HEK293 (cell line): ENCODE measurements at regions not wholly inside any gene's neighbourhood (a gene's known extent, or its start where the extent isn't known, plus 50 kb on each side); places are given as distances from the start of the nearest gene placed in this dataset.

Source experiments
- CTCF ChIP-seq: fragments of 450-650 bp; formaldehyde crosslinking; IDR thresholded peaks from 2 replicates; pipeline ENCODE4 v1.5.1; 2016; ENCODE audit warnings: missing biosample characterization, missing genetic modification characterization
- IKZF3 ChIP-seq: fragments of 450-650 bp; IDR thresholded peaks from 2 replicates; pipeline ENCODE4 v1.5.0; 2018; ENCODE audit warnings: missing biosample characterization, mild to moderate bottlenecking, missing genetic modification characterization, moderate library complexity
- PBX3 ChIP-seq: sonication (generic); formaldehyde crosslinking; IDR thresholded peaks from 2 replicates; pipeline ENCODE4 v1.8.1; 2022; ENCODE audit warnings: mild to moderate bottlenecking, moderate library complexity, missing genetic modification reagents
- ZBTB49 ChIP-seq: fragments of 450-650 bp; formaldehyde crosslinking; IDR thresholded peaks from 2 replicates; pipeline ENCODE4 v1.5.1; 2016; ENCODE audit warnings: missing biosample characterization, missing genetic modification characterization, low read depth
- ZBTB8A ChIP-seq: fragments of 450-650 bp; formaldehyde crosslinking; IDR thresholded peaks from 2 replicates; pipeline ENCODE4 v1.5.1; 2016; ENCODE audit warnings: missing biosample characterization, missing genetic modification characterization
- ZNF274 ChIP-seq, 2 experiments: fragments of 200-500 bp in 1 of 2; fragments of 450-650 bp in 1 of 2; sonication (Bioruptor generic) in 1 of 2; formaldehyde crosslinking in 1 of 2; IDR thresholded peaks; 2 replicates each; pipeline versions ENCODE4 v1.5.1 to v1.6.1; 2014 to 2016; ENCODE audit warnings: borderline replicate concordance in 1 of 2, inconsistent platforms in 1 of 2, low read length in 1 of 2, missing biosample characterization in 1 of 2, missing genetic modification characterization in 1 of 2
- ZNF311 ChIP-seq: fragments of 450-650 bp; formaldehyde crosslinking; IDR thresholded peaks from 2 replicates; pipeline ENCODE4 v1.5.1; 2017; ENCODE audit warnings: missing biosample characterization, missing genetic modification characterization, borderline replicate concordance
- ZNF747 ChIP-seq: fragments of 450-650 bp; formaldehyde crosslinking; IDR thresholded peaks from 2 replicates; pipeline ENCODE4 v1.5.1; 2016; ENCODE audit warnings: missing biosample characterization, missing genetic modification characterization
- TF ChIP-seq, protein P1 (sequence below): fragments of 450-650 bp; formaldehyde crosslinking; optimal IDR thresholded peaks from 2 replicates; pipeline ENCODE3; 2016; ENCODE audit warnings: missing biosample characterization, mild to moderate bottlenecking, missing genetic modification characterization

GRCh38 chr3:30141927-30142326, 464.5 kb upstream of the TGFBR2 start:
- no peak for TF ChIP-seq CTCF (tag by site-specific recombination)
- TF ChIP-seq ZNF311 (tag by site-specific recombination): no peak
- no peak for TF ChIP-seq ZNF747
- TF ChIP-seq ZBTB49: no peak
- TF ChIP-seq ZNF274 (IDR thresholded peaks at IDR 0.05; ENCODE audit: low read length): no peak
- no peak for TF ChIP-seq ZNF274 (tag by site-specific recombination; IDR thresholded peaks at IDR 0.05; ENCODE audit: borderline replicate concordance)
- TF ChIP-seq, protein P1, sequence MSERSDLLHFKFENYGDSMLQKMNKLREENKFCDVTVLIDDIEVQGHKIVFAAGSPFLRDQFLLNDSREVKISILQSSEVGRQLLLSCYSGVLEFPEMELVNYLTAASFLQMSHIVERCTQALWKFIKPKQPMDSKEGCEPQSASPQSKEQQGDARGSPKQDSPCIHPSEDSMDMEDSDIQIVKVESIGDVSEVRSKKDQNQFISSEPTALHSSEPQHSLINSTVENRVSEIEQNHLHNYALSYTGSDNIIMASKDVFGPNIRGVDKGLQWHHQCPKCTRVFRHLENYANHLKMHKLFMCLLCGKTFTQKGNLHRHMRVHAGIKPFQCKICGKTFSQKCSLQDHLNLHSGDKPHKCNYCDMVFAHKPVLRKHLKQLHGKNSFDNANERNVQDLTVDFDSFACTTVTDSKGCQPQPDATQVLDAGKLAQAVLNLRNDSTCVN (tag by site-specific recombination): no peak
- no peak for TF ChIP-seq IKZF3 (tag by site-specific recombination)
- no peak for TF ChIP-seq PBX3 (CRISPR knock-in tag)
- no peak for TF ChIP-seq ZBTB8A (tag by site-specific recombination)
